DMS79 (cell line): ENCODE measurements at regions not wholly inside any gene's neighbourhood (a gene's known extent, or its start where the extent isn't known, plus 50 kb on each side); places are given as distances from the start of the nearest gene placed in this dataset.

Source experiments
- DNase-seq: peaks from one replicate; lab custom pipeline; 2025; lab: John Stamatoyannopoulos, UW

GRCh38 chrX:107502316-107502715 is 52.9 kb downstream of the FRMPD3 start:
- DNase-seq, result no peak

DNA sequence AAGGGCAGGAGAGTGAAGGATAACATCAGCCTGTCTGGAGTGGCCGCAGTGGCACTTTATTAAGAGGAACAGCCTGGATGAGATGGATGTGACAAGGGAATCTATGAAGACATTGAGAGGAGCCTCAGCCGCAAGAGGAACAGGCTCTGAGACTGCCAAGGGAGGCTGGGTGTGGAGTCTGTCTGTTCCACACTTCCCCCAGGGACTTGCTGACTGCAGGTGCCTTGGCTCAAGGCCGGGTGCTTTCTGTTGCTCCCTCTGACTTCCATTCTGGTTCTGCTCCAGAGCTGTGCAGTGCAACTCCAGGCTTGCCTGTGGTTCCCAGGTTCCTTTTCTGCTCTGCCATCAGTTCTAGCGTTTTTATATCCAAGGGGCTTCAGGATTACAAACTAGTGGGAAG is 54.6 kb downstream of the FRMPD3 start:
- DNase-seq, result no peak

GRCh38 chrX:107505223-107505622 is 55.8 kb downstream of the FRMPD3 start:
- no peak for DNase-seq

DNA sequence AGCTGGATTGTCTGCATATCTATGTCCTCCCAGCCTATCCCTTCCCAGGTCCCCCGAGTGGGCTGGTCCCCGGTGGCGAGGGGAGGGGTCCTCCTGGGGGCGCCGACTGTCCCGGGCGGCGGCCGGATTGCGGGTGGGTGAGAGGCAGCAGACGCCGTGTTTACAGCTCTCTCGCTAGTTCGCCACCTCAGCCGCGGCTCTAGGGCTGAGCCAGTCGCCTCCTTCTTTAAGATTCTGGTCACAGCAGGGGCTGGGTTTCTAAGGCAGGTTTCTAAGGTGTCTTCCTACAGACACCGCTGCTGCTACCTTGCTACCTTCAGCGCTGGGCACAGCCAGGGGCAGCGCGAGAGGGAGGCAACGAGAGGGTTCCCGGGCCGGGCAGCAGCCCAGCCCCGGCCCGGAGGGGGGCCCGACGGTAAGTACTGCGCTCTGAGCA is 57.2 kb downstream of the FRMPD3 start:
- no peak for DNase-seq

DNA sequence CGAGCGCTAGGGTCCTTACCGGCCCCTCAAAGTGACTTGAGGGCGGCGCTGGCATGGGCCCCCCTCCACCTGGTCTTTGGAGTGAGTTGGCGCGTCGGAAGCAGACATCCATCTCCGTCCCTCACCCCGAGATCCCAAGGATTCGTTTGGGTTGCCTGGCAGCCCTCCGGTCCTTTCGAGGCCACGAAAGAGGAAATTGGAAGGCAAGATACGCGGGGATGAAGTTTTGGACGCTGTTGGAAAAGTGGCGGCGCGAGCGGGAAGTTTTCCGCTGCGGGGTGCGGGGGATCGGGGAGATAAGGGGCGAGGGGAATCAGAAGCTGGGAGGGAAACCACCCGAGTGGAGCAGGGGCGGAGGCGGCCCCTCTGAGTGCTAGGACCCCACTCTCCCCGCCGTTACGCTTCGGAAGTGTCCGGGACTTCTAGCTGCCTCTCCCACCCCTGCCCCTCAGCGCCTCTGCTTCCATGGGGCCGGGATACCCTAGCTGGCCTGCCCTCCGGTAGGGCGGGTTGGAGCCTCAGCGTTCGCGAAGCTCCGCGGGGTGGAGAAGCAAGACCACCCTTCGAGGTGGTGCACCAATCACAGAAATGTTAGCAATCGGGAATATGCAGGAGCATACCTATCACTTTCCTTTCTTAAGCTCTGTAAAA is 57.8 kb downstream of the FRMPD3 start:
- no peak for DNase-seq

GRCh38 chrX:107507744-107508117 is 58.3 kb downstream of the FRMPD3 start:
- no peak for DNase-seq

DNA sequence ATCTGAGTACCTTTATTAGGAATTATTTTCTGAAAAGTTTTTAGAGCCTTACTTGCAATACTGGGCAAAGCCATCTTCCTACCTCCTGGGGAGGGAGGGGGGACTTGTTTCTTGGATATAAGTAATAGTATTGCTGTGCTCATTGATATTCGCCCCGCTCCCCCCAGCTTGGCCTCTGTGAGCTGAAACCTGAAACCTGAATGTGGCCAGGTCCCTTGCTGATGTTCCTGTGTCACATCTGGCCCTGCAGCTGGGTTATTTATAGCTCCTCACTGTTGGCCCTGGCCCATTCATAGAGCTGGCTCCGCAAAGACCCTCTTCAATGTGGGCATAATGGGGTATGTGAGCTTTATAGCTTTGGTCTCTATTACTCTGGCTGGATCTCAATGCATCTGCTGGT is 59.5 kb downstream of the FRMPD3 start:
- no peak for DNase-seq

- DNase-seq, result no peak
These were observed 65.5 kb downstream of the FRMPD3 start for GRCh38 chrX:107514944-107515343.

DNA sequence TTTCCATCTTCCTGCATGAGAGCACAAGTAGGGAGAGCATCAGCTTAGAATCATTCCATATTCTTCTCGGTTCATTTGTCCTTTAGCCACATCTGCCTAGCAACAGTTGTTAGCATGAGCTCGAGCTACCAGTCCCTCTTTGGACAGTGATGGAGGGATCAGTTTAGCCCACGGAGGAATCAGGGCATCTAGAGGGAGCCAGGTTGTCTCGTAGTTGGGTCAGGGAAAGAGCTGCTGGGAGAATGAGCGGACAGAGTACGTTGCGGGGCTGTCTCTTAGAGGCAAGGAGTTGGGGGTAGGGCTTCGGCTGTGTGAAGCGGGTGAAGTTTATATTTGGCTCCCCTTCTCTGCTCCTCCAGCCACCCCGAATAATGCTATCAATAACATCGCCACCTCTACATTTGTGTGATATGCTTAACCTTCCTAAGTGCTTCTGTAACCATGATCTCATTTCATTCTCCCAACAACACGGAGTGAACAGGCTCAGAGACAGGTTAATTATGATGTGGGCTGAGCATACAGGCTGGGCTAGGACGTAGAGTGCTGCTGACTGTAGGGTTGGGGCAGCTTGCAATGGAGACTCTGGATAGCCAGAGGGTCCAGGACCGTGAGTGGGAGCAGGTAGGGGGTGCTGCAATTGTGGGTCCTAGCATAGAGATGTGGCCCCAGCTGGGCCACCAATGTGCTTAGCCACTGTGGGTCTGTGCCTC is 72.6 kb downstream of the FRMPD3 start:
- no peak for DNase-seq

DNA sequence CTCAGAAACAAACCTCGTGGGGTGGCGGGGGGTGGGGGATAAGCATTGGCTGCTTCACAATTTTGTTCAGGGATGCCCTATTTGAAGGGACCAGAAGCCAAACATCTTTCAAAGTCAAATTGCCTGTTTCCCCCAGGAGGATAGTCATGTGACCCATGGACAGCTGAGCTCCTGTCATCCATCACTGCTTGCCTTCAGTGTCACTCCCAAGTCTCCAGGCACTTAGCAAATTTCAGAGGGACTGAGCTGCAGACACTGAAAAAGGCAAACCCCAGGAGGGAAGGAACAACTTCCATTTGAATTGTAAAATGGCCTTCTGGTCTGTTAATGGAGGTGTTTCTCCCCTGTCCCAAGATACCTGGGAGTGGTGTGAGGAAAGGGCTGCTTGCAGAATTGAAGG is 73.4 kb downstream of the FRMPD3 start:
- DNase-seq, result no peak

DNA sequence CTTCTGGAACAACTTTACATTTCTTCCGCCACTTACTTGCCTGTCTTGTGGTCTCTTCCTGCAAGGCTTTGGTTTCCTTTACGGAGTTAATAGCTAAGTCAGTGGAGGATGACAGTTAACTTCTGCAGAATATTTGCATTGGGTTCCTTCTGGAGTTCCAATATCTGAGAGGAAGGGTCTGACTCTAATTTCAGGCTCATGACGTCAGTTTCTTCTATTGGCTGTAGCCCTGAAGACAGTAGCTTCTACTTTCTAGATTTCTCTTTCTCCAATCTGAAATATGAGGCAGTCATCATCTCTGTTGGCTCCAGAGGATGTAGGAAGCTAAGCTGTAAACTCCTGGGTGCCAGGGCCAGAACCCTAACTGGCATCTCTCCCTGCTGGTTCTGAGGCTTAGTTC is 76.7 kb downstream of the FRMPD3 start:
- no peak for DNase-seq

DNA sequence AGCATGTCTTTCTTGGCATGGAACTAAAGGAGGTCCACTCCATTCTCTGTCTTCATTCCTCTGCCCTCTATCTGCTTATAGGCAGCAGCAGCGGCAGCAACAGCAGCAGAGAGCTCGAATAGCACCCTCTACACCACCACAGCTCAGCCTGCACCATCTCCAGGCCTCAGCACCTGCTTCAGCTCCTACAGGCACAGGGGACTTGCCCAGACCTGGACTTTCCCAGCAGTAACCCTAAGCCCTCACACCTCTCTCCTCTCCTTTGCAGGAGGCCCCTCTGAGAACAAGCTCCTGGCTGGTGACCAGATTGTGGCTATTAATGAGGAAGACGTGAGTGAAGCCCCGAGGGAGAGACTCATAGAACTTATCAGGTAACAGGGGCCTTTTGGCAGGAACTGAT is 80.7 kb downstream of the FRMPD3 start:
- DNase-seq, result no peak

GRCh38 chrX:107537815-107538214 is 88.4 kb downstream of the FRMPD3 start:
- DNase-seq, result no peak

DNA sequence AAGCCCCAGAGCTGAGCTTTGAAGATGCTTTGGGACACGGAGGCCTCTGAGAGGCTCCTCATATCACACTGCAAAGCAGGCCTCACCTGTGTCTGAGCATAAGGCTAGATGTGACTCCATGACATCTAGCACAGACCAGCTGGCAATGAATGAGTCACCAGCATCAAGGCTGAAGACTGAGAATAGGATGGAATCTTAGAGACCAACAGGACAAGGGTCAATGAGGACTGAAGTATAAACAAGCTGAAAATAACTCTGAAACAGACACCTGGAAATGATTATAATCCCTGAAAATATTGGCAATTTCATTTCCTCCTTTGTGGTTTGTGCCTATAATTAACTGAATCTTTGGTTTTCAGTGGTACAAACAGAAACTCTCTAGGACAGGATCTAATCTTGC is 87.1 kb upstream of the PRPS1 start:
- no peak for DNase-seq

- no peak for DNase-seq
These were observed 86.3 kb upstream of the PRPS1 start for GRCh38 chrX:107542040-107542439.

- no peak for DNase-seq
These were observed 85.8 kb upstream of the PRPS1 start for GRCh38 chrX:107542500-107542899.

GRCh38 chrX:107547621-107548020 is 80.7 kb upstream of the PRPS1 start:
- no peak for DNase-seq

GRCh38 chrX:107548775-107549174 is 79.5 kb upstream of the PRPS1 start:
- DNase-seq, result no peak

DNA sequence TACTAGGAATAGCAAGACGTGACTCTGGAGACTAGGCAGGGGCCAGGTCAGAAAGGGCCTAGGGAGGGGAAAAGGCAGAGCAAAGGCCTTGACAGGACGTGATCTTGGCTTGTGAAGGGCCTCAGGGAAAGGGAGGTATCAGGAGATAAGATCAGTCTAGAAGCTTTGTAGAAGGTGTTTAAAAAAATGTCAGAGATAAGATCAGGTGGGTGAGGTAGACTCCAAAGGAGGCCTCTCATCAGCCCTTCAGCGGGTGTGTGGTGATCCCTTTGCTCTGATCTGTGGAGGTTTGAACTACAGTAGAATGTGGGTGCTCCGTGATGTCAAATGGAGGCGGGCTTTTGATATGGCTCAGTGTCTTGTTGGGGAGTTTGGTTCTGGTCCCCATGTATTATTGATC is 78.8 kb upstream of the PRPS1 start:
- no peak for DNase-seq

GRCh38 chrX:107551546-107551945 is 76.8 kb upstream of the PRPS1 start:
- DNase-seq, result peak; percentile 83

DNA sequence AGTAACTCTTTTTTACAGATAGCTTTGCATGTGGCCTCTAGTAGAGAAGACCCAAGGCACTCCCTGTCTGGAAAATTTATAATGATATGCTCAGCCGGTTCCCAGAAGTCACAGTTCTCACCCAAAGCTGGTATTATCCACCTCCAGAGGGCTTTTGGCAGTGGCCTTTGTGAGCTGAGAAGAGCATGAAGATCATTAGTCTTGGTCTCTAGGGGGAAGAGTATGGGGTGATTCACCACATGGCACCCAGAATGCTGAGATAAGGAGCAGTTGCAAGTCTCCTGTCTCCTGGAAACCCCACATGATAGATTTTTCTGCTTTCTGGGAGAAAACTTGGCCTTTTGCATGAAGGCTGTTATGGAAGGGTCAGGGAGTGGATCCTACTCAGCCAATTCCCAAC is 75.4 kb upstream of the PRPS1 start:
- no peak for DNase-seq

GRCh38 chrX:107556967-107557366 is 71.3 kb upstream of the PRPS1 start:
- DNase-seq, result no peak

- DNase-seq, result no peak
These were observed 68.8 kb upstream of the PRPS1 start for GRCh38 chrX:107559506-107559905.

GRCh38 chrX:107560041-107560440 is 68.3 kb upstream of the PRPS1 start:
- no peak for DNase-seq
